VCaP (cell line): ENCODE measurements at regions not wholly inside any gene's neighbourhood (a gene's known extent, or its start where the extent isn't known, plus 50 kb on each side); places are given as distances from the start of the nearest gene placed in this dataset.

ENCODE experiments used
- H3K27ac ChIP-seq: fragments of 450-650 bp; 2 replicates; pipeline ENCODE4 v1.5.1; 2017
- CTCF ChIP-seq: fragments of 450-650 bp; conservative IDR thresholded peaks from 2 replicates; pipeline ENCODE4 v1.5.1; 2017; ENCODE audit warnings: mild to moderate bottlenecking, moderate library complexity

GRCh38 chrX:53746718-53747117 lies 60.2 kb upstream of the HUWE1 start:
- no peak overlapping the region for H3K27ac ChIP-seq
- no peak for TF ChIP-seq CTCF

GRCh38 chrX:53743244-53743643 lies 56.7 kb upstream of the HUWE1 start:
- TF ChIP-seq CTCF: no peak
- H3K27ac ChIP-seq: no peak overlapping the region

GRCh38 chrX:53738370-53738906 lies 51.9 kb upstream of the HUWE1 start:
- TF ChIP-seq CTCF: no peak
- H3K27ac ChIP-seq: no peak overlapping the region
